SK-N-MC (cell line): ENCODE measurements at regions not wholly inside any gene's neighbourhood (a gene's known extent, or its start where the extent isn't known, plus 50 kb on each side); places are given as distances from the start of the nearest gene placed in this dataset.

Experiments used
- DNase-seq: peaks from one replicate; pipeline ENCODE4 v3.0.0-alpha.2; 2011; ENCODE audit warnings: low read depth, low spot score
- H3K27ac ChIP-seq: fragments of 200-600 bp; sonication (generic); 2 replicates; pipeline ENCODE4 v1.5.1; 2016; ENCODE audit warnings: mixed run types
- H3K36me3 ChIP-seq: fragments of 200-600 bp; sonication (generic); 2 replicates; pipeline ENCODE4 v1.6.1; 2017; ENCODE audit warnings: antibody characterized with exemption, low read length, mixed read lengths; ENCODE audit not compliant: insufficient read depth
- H3K4me3 ChIP-seq: fragments of 200-600 bp; sonication (generic); 2 replicates; pipeline ENCODE4 v1.5.1; 2016
- H3K9ac ChIP-seq: fragments of 200-600 bp; sonication (generic); 2 replicates; pipeline ENCODE4 v1.8.0; 2017; ENCODE audit warnings: mixed run types, mixed read lengths; ENCODE audit not compliant: insufficient read length
- H3K9me3 ChIP-seq: fragments of 200-600 bp; sonication (generic); 2 replicates; pipeline ENCODE4 v1.6.1; 2017; ENCODE audit warnings: low read depth, mild to moderate bottlenecking, antibody characterized with exemption, low read length, moderate library complexity, mixed read lengths
- EZH2 ChIP-seq: fragments of 200-600 bp; sonication (generic); IDR thresholded peaks from one replicate; pipeline ENCODE4 v1.6.1; 2017; ENCODE audit warnings: antibody characterized with exemption
- FOXP2 ChIP-seq: optimal IDR thresholded peaks from 2 replicates; pipeline ENCODE3; 2011; ENCODE audit warnings: mild to moderate bottlenecking, moderate library complexity; ENCODE audit not compliant: insufficient read depth; ENCODE audit errors: extremely low read length, control extremely low read depth
- POLR2AphosphoS5 ChIP-seq: IDR thresholded peaks from 2 replicates; pipeline ENCODE4 v1.6.1; 2012; ENCODE audit warnings: mild to moderate bottlenecking, low read depth, low read length, borderline replicate concordance

- no peak overlapping the region for H3K4me3 ChIP-seq
- H3K27ac ChIP-seq: no peak overlapping the region
- H3K9me3 ChIP-seq: no peaks in the 10 kb centered on the region
- H3K36me3 ChIP-seq: no peaks in the 10 kb centered on the region
- H3K9ac ChIP-seq: no peak overlapping the region
- DNase-seq: no peak
- TF ChIP-seq POLR2AphosphoS5 (no peak), EZH2 (no peak), FOXP2 (no peak)
Measured at GRCh38 chr2:122815120-122815519, 1059.7 kb downstream of the TSN start.

GRCh38 chr2:122816803-122817202 is 1061.4 kb downstream of the TSN start:
- Histone ChIP-seq H3K4me3 (no peak overlapping the region), H3K9ac (no peak overlapping the region), H3K9me3 (no peaks in the 10 kb centered on the region), H3K36me3 (no peaks in the 10 kb centered on the region), H3K27ac (no peak overlapping the region)
- DNase-seq: no peak
- TF ChIP-seq POLR2AphosphoS5: no peak
- no peak for TF ChIP-seq EZH2
- TF ChIP-seq FOXP2: no peak

GRCh38 chr2:122822319-122822718 is 1066.9 kb downstream of the TSN start:
- H3K9ac ChIP-seq: no peak overlapping the region
- DNase-seq: no peak
- H3K36me3 ChIP-seq: no peaks in the 10 kb centered on the region
- H3K27ac ChIP-seq: no peak overlapping the region
- H3K4me3 ChIP-seq: no peak overlapping the region
- TF ChIP-seq FOXP2 (no peak), EZH2 (no peak), POLR2AphosphoS5 (no peak)
- no peaks in the 10 kb centered on the region for H3K9me3 ChIP-seq

GRCh38 chr2:122830157-122830556 is 1074.7 kb downstream of the TSN start:
- DNase-seq: no peak
- H3K9ac ChIP-seq: no peak overlapping the region
- H3K36me3 ChIP-seq: no peaks in the 10 kb centered on the region
- no peak for TF ChIP-seq FOXP2
- TF ChIP-seq EZH2: no peak
- no peak for TF ChIP-seq POLR2AphosphoS5
- H3K4me3 ChIP-seq: no peak overlapping the region
- no peak overlapping the region for H3K27ac ChIP-seq
- no peaks in the 10 kb centered on the region for H3K9me3 ChIP-seq

GRCh38 chr2:122831649-122832048 is 1076.2 kb downstream of the TSN start:
- Histone ChIP-seq H3K36me3 (no peaks in the 10 kb centered on the region), H3K4me3 (no peak overlapping the region), H3K27ac (no peak overlapping the region), H3K9me3 (no peaks in the 10 kb centered on the region), H3K9ac (no peak overlapping the region)
- DNase-seq: no peak
- TF ChIP-seq EZH2 (no peak), POLR2AphosphoS5 (no peak), FOXP2 (no peak)

GRCh38 chr2:122843503-122843902 is 1088.1 kb downstream of the TSN start:
- H3K27ac ChIP-seq: no peak overlapping the region
- no peaks in the 10 kb centered on the region for H3K9me3 ChIP-seq
- no peak overlapping the region for H3K4me3 ChIP-seq
- H3K9ac ChIP-seq: no peak overlapping the region
- TF ChIP-seq POLR2AphosphoS5 (no peak), FOXP2 (no peak)
- DNase-seq: no peak
- H3K36me3 ChIP-seq: no peaks in the 10 kb centered on the region

- no peak overlapping the region for H3K9ac ChIP-seq
- H3K36me3 ChIP-seq: no peaks in the 10 kb centered on the region
- no peak overlapping the region for H3K27ac ChIP-seq
- no peak overlapping the region for H3K4me3 ChIP-seq
- TF ChIP-seq POLR2AphosphoS5 (no peak), FOXP2 (no peak), EZH2 (no peak)
- DNase-seq: no peak
- H3K9me3 ChIP-seq: no peaks in the 10 kb centered on the region
Measured at GRCh38 chr2:122851161-122851560, 1095.7 kb downstream of the TSN start.

- Histone ChIP-seq H3K9ac (no peak overlapping the region), H3K4me3 (no peak overlapping the region), H3K9me3 (no peaks in the 10 kb centered on the region), H3K27ac (no peak overlapping the region), H3K36me3 (no peaks in the 10 kb centered on the region)
- no peak for TF ChIP-seq EZH2
- no peak for DNase-seq
Measured at GRCh38 chr2:122851972-122852531, 1096.6 kb downstream of the TSN start.

GRCh38 chr2:122856696-122857095 is 1101.2 kb downstream of the TSN start:
- Histone ChIP-seq H3K27ac (no peak overlapping the region), H3K9me3 (no peaks in the 10 kb centered on the region), H3K9ac (no peak overlapping the region), H3K36me3 (no peaks in the 10 kb centered on the region), H3K4me3 (no peak overlapping the region)
- TF ChIP-seq EZH2: no peak
- DNase-seq: no peak
